Inflammatory macrophage treated with lipopolysaccharide for 1 hour (primary cell): ENCODE measurements at regions not wholly inside any gene's neighbourhood (a gene's known extent, or its start where the extent isn't known, plus 50 kb on each side); places are given as distances from the start of the nearest gene placed in this dataset.
"Not testable (repeated sequence)": the region's sequence is repeated elsewhere in the genome, so short reads cannot be mapped to it uniquely, and the experiment has no call there.

Experiments
- DNase-seq, 2 donors: peaks; one replicate each; pipeline ENCODE4 v3.0.0-alpha.2; 2020 to 2022

DNA sequence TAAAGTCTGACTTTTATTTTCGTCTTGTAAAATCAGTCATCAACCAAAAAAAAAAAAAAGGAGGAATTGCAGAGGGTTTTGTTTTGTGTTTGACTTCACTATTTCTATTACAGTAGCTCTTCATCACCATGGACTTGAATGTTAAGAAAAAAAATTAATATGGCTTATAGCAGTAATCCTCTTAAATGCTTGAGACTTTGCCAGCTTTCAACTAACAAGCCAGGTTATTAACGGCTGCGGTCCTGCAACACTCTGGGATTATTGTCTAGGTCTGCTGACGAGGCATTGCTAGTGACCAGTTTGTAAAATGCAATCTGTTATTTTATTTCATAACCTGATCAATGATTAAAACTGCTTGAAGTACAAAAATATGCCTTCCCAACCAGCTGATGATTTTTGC, 647.2 kb upstream of the KLHL1 start:
- no peak for DNase-seq

DNA sequence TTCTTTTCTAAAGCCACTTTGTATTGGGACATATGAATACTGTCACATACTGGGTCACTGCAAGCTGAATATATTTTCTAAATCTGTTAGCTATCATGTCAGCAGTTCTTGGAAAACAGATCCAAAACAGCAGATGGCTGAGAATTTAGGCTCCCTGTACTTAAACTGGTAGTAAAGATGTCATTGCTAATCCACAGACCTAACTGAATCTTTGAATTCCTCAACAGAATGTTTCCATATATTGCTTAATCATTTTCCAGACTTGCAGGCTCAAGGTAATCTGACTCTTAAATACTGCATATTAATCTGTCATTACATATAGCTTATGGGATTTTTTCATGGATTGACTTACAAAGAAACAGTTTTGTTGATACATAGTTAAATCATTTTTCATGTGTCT, 639.0 kb upstream of the KLHL1 start:
- no peak for DNase-seq

DNA sequence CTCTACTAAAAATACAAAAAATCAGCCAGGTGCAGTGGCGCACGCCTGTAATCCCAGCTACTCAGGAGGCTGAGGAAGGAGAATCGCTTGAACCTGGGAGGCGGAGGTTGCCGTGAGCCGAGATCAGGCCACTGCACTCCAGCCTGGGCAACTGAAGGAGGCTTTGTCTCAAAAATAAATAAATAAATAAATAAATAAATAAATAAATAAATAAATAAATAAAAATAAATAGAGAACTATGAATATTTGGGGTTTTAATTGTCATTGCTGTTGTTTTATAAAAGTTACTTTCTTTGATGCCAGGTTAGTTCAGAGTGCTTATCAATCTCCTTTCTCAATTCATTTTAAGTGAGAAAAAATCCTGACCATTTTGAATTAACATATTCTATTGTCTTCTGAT, 638.2 kb upstream of the KLHL1 start:
- DNase-seq: not testable (repeated sequence)

DNA sequence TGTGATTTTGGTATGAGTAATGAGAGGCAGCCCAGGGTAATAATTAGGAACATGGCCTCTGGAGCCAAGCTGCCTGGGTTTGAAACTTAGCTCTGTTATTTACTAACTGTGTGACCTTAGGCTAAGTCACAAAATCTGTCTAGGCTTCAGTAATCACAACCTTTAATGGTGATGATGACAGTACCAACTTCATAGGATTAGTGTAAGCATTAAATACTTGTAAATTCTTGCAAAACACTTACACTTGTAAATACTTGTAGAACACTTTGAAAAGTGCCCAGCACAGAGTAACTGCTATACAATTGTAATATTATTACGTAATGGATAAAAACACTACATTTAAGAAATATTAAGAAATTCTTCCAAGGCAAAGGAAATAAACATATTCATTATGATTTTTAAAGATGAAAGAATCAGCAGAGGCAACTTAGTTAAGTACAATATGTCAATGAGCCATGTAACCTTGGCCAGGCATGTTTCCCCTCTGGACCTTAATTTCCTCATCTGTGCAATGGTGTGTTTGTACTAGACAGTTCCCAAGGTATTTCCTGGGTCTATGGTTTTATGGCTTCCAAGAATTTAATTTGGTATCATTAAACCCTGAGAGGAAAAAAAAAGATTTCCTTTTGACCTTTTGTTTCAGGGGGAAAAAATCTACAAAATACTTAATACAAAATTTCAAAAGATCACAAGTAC, 628.5 kb upstream of the KLHL1 start:
- DNase-seq: no peak

DNA sequence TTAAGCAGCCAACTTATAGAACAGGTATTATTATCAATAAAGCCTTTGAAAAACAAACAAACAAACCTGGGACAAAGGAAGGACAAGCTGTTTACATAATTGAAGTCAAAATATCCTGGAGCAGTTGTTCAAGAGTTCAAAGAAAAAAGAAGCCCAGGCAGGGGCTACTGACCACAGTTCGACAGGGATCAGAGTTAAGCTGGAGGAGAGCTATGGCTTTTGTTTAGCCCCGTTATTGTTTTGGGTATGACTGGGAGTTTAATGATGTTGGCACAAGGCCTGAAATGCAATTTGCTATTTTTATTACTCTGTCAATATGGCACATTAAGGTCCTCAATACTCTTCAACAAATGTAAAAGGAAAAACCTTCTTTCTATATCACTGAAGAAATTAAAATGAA, 624.4 kb upstream of the KLHL1 start:
- no peak for DNase-seq

DNA sequence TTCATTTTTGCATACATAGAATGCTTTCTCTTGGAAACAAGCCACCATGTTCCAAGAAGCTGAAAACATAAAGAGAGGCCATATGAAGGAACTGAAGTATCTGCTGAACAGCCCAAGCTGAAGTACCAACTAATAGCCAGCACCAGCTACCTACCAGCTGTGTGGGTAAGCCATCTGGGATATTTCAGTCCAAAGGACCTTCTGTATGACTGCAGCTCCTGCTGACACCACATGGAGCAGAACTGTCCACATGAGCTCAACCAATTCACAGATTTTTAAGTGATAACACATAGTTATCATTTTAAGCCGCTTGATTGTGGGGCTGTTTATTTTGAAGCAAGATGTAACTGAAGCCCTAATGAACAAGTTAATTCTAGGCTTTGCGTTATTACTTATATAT, 621.1 kb upstream of the KLHL1 start:
- no peak for DNase-seq

DNA sequence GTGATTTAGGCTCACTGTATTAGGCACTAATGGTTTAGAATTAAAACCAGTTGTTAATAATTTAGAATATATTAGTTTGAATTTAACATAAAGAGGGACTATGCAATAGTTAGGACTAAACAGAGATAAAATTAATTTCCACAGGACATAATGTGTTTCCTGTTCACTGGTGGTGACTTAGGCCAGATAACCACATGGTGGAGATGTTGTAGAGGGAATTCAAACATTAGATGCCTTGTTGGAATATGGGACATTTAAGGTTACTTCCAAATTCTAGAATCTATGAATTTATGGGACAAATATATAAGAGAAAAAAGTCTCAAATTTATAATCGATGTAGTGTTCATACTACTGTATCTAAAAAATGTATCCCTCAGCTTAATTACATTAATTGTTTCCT, 615.5 kb upstream of the KLHL1 start:
- no peak for DNase-seq

DNA sequence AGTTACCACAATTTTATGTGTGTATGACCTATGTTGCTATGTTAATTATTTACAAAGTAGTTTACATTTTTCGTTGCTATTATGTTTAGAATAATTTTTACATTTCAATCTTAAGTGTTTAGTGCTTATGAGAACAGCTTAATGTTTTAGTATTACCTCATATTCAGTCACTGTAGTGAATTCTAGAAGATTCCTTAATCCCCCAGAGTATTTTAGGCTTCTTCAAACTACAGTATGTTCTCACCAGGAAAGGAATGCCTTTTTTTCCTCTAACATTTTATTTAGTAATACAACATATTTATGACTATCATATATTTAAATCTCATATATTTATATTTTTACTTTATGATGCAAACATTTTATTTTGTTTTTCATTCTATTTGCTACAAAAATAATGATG, 612.1 kb upstream of the KLHL1 start:
- DNase-seq: no peak

DNA sequence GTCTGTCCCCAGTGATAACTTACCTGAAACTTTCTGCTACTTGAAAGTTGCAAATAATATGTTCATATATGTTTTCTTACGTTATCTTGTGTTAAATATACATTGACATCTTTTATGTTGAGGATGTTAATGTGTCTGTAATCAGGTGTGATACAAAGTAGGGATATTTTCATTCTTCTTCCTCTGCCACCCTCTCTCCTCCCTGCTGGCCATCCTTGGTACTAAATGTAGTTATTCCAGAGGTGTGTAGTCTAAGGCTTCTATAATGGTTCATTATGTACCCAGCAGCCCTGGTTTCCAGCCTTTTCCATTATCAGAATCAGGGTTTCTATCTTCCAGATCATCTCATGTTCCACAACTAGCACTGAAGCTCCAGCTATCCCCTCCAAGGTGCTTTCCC, 606.7 kb upstream of the KLHL1 start:
- no peak for DNase-seq

DNA sequence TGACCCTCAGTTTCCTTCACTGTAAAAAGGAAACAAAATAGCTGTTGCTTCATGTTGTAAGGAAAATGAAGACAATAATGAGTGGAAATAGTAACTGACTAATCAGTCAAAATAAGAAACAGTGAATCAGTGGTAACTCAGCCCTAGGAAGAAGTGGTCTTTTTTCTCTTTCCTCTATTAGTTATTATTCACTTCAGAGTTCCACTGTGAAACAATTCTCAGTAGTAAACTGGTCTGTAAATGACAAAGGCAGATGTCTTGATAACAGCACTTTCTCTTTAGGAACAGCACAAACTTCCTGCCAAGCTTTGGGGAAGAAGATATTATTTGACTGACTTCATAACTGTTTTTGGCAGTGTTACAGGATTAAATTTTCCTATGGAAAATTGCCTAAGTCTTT, 600.5 kb upstream of the KLHL1 start:
- DNase-seq: no peak

DNA sequence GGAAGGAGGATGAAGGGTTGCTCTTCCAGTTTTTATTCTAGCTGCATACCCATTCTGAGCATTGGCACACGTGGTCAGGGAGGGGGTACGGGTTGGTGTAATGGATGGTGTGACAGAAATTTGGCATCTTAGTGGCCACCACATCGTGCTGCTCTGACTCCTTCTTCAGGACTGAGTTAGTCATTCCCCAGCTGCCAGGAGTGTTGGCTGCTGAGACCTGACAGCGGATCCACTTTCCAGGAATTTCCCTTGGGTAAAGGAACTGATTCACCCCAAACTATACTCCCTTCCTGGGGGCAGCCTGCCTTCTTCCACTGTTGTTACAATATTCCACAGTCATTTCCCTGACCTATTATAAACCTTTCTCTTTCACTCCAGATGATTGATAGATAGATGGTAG, 595.5 kb upstream of the KLHL1 start:
- DNase-seq: no peak

DNA sequence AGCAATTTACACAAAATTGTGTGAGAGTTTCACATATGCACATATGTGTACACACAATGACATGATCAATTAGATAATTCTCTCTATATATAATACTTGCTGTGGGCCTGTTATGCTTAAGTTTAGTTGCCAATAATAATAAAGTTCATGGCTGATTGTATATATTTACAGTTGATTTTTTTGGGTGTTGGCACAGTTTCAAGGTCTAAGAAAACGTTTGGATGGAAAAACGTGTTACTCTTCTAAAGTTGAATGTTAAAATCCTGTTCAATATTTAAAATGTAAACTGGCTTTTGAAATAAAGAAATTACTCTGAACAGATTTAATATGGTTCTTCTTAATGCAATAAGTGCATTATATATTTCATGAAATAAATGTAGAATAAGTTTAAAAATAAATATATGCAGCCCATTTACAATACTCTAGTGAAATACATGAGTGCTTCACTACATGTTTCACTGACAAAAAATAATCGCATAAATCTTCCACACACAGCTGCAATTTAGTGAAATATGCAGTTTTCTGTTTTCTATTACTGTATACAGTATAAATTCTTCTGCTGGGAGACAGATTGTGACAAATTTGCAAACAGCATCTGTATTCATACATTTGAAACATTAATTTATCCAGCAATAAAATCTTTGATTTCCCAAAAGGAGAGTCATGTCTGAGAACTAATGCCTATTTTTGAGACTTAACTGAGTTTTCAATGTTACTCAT, 586.9 kb upstream of the KLHL1 start:
- no peak for DNase-seq

DNA sequence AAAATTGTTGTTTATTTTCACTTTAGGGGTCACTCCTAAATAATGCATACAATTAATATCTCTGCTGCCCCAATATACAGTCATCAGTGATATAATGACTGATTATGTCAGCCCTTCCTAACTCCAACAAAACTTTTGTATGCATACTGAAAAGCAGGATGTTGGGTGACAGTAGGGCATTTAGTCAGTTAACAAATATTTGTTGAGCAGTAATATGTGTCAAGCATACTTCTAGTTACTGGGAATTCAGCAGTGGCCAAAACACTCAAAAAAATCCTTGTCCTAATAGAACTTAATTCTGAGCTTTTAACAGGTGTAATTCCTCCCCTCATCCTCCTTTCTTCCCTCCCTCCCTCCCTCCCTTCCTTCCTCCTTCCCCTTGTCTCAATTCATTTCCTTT, 560.7 kb upstream of the KLHL1 start:
- DNase-seq: no peak

DNA sequence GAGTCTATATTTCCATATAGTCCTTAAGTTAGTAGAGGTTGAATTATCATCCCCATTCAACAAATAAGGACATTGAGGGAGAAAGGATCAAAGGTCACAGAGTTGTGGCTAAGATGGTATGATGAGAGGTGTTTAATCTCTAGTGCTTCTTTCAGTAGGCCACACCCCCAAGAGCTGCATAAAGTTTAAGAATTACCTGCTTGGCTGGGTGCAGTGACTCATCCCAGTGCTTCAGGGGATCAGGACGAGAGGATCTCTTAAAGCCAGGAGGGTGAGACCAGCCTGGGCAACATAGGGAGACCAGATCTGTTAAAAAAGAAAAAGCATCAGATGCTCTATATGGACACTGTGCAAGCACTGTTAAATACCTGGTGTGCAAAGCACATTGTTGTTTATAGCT, 560.0 kb upstream of the KLHL1 start:
- no peak for DNase-seq

DNA sequence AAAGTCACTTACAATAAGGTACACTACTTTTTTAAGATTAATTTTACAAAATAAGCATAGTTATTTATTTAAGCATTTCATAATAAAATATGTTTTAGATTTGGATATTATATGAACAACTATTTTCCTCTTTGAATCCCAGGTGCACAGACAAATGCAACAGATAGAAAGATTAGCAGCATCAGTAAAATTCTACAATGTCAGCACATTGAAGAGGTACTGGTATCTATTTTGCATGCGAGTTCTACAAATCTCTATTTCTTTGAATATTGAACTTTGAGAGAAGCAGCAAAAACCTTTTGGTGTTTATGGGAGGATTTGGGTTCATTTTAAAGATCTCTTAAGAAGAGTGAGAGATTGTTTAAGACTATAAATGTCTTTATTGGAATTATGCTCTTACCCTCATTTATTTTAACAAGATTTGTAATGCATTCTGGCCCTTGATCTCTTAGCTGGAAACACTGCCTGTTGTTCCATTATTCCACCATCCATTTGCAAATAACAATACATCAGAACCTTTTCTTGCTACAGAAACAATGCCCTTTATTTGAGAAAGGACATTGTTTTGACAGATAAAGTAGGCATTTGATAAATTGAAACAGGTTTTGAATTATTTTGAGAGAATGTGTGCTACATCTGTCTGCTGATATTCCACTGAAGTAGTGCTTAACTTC, 558.8 kb upstream of the KLHL1 start:
- DNase-seq: no peak

DNA sequence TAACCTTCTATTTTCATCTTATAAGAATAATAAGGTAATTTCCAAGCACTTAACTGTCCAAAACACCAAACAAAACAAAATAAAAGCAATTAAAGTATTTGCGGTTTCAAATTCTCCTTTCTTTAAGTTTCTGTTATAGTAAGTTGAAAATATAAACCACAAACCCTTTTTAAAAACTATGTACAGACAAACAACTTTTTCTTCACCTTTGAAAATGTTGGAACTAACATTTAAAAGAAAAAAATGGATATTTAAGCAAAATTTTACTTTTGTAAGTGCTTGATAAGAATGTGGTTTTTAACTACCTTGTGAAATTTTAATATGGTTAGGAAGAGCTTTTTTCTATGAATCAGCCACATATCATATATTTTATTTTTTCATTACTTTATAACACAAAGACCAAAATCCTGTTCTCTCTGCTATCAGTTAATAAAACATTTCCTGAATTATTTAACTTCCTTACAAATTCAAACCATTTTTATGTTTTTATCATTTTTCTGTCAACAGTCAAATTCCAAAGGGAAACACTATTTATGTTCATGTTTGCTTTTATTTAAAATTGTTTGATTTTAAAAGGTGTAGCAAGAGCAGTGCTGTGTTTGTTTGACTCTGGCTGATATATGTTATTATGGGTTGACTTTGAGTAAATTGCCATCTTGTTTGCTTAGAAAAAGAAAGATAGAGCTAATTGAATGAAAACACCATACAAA, 554.1 kb upstream of the KLHL1 start:
- no peak for DNase-seq

DNA sequence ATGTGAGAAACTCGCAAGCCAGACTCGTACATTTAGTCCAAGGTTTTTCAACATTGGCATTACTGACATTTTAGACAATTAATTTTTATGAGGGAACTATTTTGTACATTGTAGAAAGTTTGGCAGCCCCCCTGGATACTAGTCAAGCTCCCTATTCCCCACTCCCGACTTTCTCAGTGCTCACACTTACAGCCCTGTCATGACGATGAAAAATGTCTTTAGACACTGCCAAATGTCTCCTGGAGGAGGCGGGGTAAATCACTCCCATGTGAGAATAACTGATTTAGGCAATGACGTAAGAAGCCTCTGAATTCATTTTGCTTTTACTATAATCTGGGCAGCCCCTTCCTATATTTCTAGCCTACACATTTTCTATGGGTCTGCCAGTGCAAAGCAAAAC, 535.8 kb upstream of the KLHL1 start:
- DNase-seq: no peak

DNA sequence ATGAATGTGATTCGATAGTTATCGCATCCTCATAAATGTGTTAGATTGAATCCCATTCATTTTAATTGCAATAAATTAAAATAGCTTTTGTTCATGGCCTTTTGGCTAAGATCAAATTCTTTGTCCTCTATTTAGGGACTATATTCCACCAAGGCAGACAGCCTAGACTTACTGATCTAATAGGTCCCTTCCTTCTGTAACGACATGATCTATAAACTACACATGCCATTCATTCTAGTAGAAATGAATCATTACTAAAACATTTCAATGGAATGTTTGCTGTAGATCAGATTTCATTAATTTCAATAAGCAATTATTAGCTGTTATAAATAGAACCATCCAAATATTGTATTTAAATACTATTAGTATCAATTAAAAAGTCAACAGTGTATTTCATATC, 526.6 kb upstream of the KLHL1 start:
- no peak for DNase-seq

DNA sequence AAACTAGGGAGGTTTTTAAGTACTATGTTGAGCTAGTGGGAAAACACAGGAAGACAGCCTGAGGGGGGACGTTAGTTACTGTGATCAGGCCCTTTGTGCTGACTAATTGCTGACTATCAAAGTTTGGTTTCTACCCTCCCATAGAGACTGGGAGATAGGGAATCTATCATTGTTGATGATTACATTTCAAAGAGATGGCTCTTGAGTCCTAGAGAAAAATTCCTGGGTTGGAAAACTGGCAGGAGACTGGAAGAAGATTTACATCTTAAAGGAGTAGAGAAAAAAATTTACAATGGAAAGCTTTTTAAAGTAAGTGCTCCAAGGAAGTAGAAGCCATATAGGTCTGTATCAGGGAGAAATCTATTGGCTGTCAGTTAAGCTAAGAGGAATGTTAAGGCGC, 522.0 kb upstream of the KLHL1 start:
- no peak for DNase-seq

DNA sequence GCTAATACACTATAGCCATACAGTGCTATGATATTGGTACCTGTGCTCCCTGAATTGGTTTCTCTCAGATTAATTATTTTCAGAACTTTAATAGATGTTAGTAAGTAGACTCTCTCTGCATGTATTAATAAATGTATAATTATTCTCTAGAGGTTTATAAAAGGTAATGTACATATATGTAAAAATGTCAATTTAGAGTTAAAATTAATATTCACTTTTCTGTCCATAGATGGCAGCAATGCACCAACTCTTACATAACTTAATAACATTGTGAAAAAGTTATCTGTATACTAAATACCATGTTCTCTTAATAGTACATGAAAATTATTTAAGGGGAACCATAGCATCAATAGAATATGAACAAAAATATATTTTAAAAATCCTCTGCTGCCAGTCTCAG, 515.0 kb upstream of the KLHL1 start:
- peak; percentile 3 to 33 for DNase-seq

DNA sequence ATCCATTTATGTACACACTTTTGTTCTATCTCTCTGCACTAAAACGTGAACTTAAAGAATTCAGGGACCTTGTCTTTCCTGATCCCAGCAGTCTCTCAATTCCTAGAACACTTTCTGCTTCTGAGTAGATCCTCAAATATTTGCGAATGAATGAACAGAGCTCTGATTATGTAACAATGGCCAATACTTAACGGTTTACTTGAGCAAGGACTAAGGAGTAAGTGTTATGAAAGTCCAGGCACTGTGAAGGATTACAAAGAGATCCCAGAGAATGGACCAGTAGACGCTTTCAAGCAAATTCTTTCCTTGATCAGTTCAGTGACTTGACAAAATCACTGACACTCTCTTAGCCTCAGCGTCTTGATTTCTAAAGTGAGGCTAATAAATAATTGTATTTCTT, 514.5 kb upstream of the KLHL1 start:
- DNase-seq: no peak

DNA sequence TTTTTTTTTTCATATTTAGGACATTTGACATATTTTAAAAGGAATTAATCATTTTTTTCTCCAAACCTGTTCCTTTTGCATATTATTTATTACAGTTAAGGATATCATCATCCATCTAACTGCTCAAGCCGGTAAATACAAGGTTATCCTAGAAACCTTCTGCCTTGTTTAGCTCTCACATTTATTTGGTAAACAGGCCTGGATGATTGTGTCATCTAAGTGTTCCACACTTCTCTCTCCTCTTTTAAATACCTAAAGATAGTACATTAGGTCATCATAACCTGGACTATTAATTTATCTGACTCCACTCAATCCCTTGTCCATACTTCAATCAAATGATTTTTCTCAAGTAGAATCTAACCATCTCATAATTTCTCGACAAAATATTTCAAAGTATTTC, 511.7 kb upstream of the KLHL1 start:
- DNase-seq: no peak

DNA sequence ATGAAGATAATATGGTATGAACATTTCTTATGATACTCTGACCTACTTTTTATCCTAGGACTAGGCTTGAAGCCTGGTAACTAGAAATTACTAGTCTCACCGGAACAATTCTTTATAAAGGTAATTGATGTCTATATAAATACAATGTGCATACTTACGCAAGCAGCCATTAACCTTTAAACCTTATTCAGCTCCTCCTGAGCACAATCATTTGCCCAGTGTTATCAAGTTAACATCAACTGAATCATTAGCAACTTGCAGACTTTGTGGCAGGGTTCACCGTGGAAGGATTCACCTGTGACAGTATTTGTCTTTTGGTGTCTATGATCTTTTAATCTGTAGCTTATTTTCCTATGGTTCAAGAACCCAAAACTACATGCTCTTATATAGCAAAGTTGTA, 508.6 kb upstream of the KLHL1 start:
- DNase-seq: no peak

DNA sequence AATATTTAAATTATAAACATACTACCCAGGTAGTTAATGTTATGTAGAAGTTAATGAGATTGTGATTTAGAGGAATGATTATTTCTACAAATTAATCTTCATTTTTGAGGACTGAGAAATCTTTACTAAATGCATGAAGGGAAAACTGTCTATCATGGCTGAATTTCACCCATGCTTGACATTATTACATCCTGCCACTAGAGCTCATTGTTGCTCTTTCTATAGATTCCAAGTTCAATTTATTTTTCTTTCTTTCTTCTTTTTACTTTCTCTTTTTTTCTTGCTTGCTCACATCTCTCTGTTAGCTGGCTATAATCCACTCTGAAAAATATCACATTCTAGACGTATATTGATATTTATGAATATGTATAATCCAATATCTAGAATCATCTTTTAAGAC, 505.0 kb upstream of the KLHL1 start:
- DNase-seq: no peak
